ENCODE measurements at regions not wholly inside any gene's neighbourhood (a gene's known extent, or its start where the extent isn't known, plus 50 kb on each side); places are given as distances from the start of the nearest gene placed in this dataset.

DNA sequence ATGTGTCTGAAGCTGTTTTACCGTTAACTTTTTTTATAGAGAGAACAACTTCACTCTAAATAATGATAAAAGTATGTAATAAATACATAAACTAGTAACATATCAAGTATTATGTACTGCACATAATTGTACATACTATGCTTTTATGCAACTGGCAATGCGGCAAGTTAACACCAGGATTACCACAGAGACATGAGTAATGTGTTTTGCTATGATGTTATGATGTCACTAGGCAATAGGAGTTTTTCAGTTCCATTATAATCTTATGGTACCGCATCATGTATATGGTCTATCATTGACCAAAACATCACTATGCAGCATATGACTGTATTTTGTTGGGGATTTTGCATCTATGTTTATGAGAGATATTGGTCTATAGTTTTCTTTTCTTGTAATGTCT is 326.4 kb upstream of the TARS1 start:
- TF ChIP-seq, protein P1, sequence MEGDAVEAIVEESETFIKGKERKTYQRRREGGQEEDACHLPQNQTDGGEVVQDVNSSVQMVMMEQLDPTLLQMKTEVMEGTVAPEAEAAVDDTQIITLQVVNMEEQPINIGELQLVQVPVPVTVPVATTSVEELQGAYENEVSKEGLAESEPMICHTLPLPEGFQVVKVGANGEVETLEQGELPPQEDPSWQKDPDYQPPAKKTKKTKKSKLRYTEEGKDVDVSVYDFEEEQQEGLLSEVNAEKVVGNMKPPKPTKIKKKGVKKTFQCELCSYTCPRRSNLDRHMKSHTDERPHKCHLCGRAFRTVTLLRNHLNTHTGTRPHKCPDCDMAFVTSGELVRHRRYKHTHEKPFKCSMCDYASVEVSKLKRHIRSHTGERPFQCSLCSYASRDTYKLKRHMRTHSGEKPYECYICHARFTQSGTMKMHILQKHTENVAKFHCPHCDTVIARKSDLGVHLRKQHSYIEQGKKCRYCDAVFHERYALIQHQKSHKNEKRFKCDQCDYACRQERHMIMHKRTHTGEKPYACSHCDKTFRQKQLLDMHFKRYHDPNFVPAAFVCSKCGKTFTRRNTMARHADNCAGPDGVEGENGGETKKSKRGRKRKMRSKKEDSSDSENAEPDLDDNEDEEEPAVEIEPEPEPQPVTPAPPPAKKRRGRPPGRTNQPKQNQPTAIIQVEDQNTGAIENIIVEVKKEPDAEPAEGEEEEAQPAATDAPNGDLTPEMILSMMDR (IDR thresholded peaks at IDR 0.05 in 4 of 5, conservative IDR thresholded peaks at IDR 0.05 in 1 of 5) = no peak
- TF ChIP-seq POLR2A (IDR thresholded peaks at IDR 0.05) = no peak
